Body of pancreas (tissue), 4 donors: ENCODE measurements at regions not wholly inside any gene's neighbourhood (a gene's known extent, or its start where the extent isn't known, plus 50 kb on each side); places are given as distances from the start of the nearest gene placed in this dataset.

ENCODE experiments used
- ATAC-seq: fragments of 150-250 bp; one replicate; pipeline ENCODE4 v1.9.1; 2016
- DNase-seq, 4 donors: peaks; one replicate each; pipeline ENCODE4 v3.0.0-alpha.2; 2019
- H3K27ac ChIP-seq, 4 donors: fragments of 200-600 bp; sonication (generic); 1 replicate in 3 of 4; 2 replicates in 1 of 4; pipeline versions ENCODE4 v1.5.1 to v1.6.1; 2016 to 2019; ENCODE audit warnings: mild to moderate bottlenecking in 1 of 4, mixed read lengths in 1 of 4, moderate library complexity in 1 of 4
- H3K27me3 ChIP-seq, 2 donors: fragments of 200-600 bp; sonication (generic); one replicate each; pipeline ENCODE4 v1.6.0; 2016; ENCODE audit warnings: mild to moderate bottlenecking in 1 of 2
- H3K36me3 ChIP-seq, 2 donors: fragments of 200-600 bp; sonication (generic); replicated peaks in 1 of 2; 2 replicates each; pipeline ENCODE4 v1.5.1; 2016; ENCODE audit warnings: low read depth in 2 of 2; ENCODE audit not compliant: insufficient read depth in 1 of 2
- H3K4me1 ChIP-seq: fragments of 200-600 bp; sonication (generic); one replicate; pipeline ENCODE4 v1.6.0; 2016
- H3K4me3 ChIP-seq, 2 donors: fragments of 200-600 bp; sonication (generic); 1 replicate in 1 of 2; 2 replicates in 1 of 2; pipeline ENCODE4 v1.5.1; 2016 to 2019
- H3K9me3 ChIP-seq, 3 donors: fragments of 200-600 bp; sonication (generic); 1 replicate in 2 of 3; 2 replicates in 1 of 3; pipeline ENCODE4 v1.5.1; 2016
- CTCF ChIP-seq, 7 experiments: fragments of 450-650 bp in 4 of 7; fragments of 200-600 bp in 3 of 7; sonication (generic) in 3 of 7; IDR thresholded peaks; one replicate each; pipeline ENCODE4 v1.5.1; 2016 to 2019; ENCODE audit warnings: antibody characterized with exemption in 7 of 7
- POLR2A ChIP-seq, 3 donors: fragments of 450-650 bp; IDR thresholded peaks; one replicate each; pipeline ENCODE4 v1.6.1; 2016; ENCODE audit warnings: antibody characterized with exemption in 3 of 3, mild to moderate bottlenecking in 2 of 3
- WGBS, 2 donors: methylation state at CpG; one replicate each; pipeline ENCODE4 v1.1.5; 2017; 5-methylcytosine and 5-hydroxymethylcytosine counted together
- intact Hi-C: fragments of 100-400 bp; cut with DNase I; formaldehyde crosslinking; loops from one replicate; pipeline ENCODE4 v1.15.1; 2023

GRCh38 chr21:31530364-31530763, 129.1 kb upstream of the SOD1 start:
- DNase-seq, result no peak
- peaks cover 9% of the 10 kb centered on the region for H3K4me1 ChIP-seq
- ATAC-seq, result no peak
- H3K4me3 ChIP-seq, result no peak overlapping the region
- no peak for TF ChIP-seq POLR2A (IDR thresholded peaks at IDR 0.05)
- no peak for TF ChIP-seq CTCF (IDR thresholded peaks at IDR 0.05)
- H3K36me3 ChIP-seq, result no peaks in the 10 kb centered on the region
- WGBS, 2 donors, result 78 to 87% methylated on average over 8 to 9 of the region's 9 CpGs
- no peak overlapping the region for H3K27ac ChIP-seq
- H3K9me3 ChIP-seq, result no peaks in the 10 kb centered on the region
- H3K27me3 ChIP-seq, result no peaks in the 10 kb centered on the region
- intact Hi-C loops, result no loop called here

- Histone ChIP-seq H3K27ac (no peak overlapping the region), H3K36me3 (no peaks in the 10 kb centered on the region), H3K9me3 (no peaks in the 10 kb centered on the region), H3K4me3 (no peak overlapping the region), H3K4me1 (peaks cover 9% of the 10 kb centered on the region), H3K27me3 (no peaks in the 10 kb centered on the region)
- no peak for ATAC-seq
- DNase-seq, result no peak
- 14 to 29% methylated on average over 1 of the region's 1 CpG for WGBS, 2 donors
- TF ChIP-seq CTCF (IDR thresholded peaks at IDR 0.05) (no peak), POLR2A (IDR thresholded peaks at IDR 0.05) (no peak)
- intact Hi-C loops, result no loop called here
These were observed 130.1 kb upstream of the SOD1 start for GRCh38 chr21:31529406-31529805.

- no peaks in the 10 kb centered on the region for H3K36me3 ChIP-seq
- H3K4me1 ChIP-seq, result peaks cover 7% of the 10 kb centered on the region
- DNase-seq (no peak), ATAC-seq (no peak)
- intact Hi-C loops, result no loop called here
- H3K9me3 ChIP-seq, result no peaks in the 10 kb centered on the region
- no peak for TF ChIP-seq CTCF (IDR thresholded peaks at IDR 0.05)
- TF ChIP-seq POLR2A (IDR thresholded peaks at IDR 0.05), result no peak
- no peak overlapping the region for H3K27ac ChIP-seq
- H3K4me3 ChIP-seq, result no peak overlapping the region
- 77% methylated on average over 4 of the region's 4 CpGs for WGBS, 2 donors
- no peaks in the 10 kb centered on the region for H3K27me3 ChIP-seq
These were observed 133.5 kb upstream of the SOD1 start for GRCh38 chr21:31526040-31526439.

GRCh38 chr21:31524140-31524539, 135.4 kb upstream of the SOD1 start:
- intact Hi-C loops, result no loop called here
- ATAC-seq (no peak), DNase-seq (no peak)
- Histone ChIP-seq H3K27me3 (no peaks in the 10 kb centered on the region), H3K4me1 (no peaks in the 10 kb centered on the region), H3K27ac (no peak overlapping the region), H3K9me3 (no peaks in the 10 kb centered on the region), H3K4me3 (no peak overlapping the region), H3K36me3 (no peaks in the 10 kb centered on the region)
- TF ChIP-seq CTCF (IDR thresholded peaks at IDR 0.05) (no peak), POLR2A (IDR thresholded peaks at IDR 0.05) (no peak)
- 46 to 61% methylated on average over 4 of the region's 4 CpGs for WGBS, 2 donors

- H3K36me3 ChIP-seq, result no peaks in the 10 kb centered on the region
- 75 to 82% methylated on average over 3 of the region's 3 CpGs for WGBS, 2 donors
- no peak overlapping the region for H3K4me3 ChIP-seq
- TF ChIP-seq POLR2A (IDR thresholded peaks at IDR 0.05), result no peak
- no peak for TF ChIP-seq CTCF (IDR thresholded peaks at IDR 0.05)
- no peaks in the 10 kb centered on the region for H3K9me3 ChIP-seq
- H3K4me1 ChIP-seq, result no peaks in the 10 kb centered on the region
- no peak for ATAC-seq
- no peak for DNase-seq
- H3K27ac ChIP-seq, result no peak overlapping the region
- H3K27me3 ChIP-seq, result no peaks in the 10 kb centered on the region
- intact Hi-C loops, result no loop called here
These were observed 138.0 kb upstream of the SOD1 start for GRCh38 chr21:31521515-31521914.
